ENCODE measurements at regions not wholly inside any gene's neighbourhood (a gene's known extent, or its start where the extent isn't known, plus 50 kb on each side); places are given as distances from the start of the nearest gene placed in this dataset.
A peak's percentile ranks its signal among the peaks of the same experiment; 100 is the strongest.

DNA sequence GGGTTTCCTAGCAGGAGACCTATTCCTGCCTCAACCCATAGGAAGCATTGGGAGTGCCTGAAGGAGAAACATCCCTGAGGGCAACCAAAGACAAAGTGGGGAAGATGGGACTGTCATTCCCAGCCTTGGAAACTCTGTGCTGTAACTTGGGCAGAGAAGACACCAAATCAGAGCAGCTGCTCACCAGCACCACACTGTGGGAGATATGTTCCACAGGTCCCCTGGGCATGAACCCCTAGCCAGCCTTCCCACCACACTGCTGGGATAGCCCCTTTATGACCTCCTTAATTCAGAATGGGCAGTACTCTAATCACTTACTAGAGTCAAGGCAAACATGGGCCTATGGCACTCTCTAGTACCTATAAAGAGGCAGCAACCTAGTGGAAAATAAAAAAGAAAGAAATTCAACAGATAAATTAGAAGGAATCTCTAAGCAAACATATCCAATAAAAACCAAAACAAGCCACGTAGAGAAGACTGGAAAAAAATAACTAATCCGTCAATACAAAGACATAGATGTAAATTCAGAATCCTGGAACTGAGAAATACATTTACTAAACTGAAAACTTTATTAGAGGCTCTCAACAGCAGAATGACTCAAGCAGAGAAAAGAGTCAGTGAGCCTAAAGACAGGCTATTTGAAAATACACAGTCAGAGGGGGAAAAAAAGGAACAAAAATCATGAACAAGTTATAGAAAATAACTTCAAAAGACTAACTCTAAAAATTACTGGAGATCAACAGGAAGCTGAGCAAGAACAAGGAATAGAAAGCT, 878.4 kb upstream of the FRG1 start:
- H2BK5ac ChIP-seq (ENCODE audit: low read length), result no peak overlapping the region
- no peak overlapping the region for H3K14ac ChIP-seq (ENCODE audit: low read length)
- no peak overlapping the region for H2AFZ ChIP-seq (ENCODE audit: low read length)
- no peak overlapping the region for H4K91ac ChIP-seq (ENCODE audit: low read depth, low read length, poor library complexity)
- H4K8ac ChIP-seq (ENCODE audit: low read depth, low read length), result no peak overlapping the region
- H3K4me2 ChIP-seq (ENCODE audit: insufficient read depth, low read length, poor library complexity, severe bottlenecking), result no peak overlapping the region
- no peak overlapping the region for H3K23ac ChIP-seq (ENCODE audit: low read depth, low read length, poor library complexity)
- H3K9ac ChIP-seq (ENCODE audit: low read depth, low read length, poor library complexity), result no peak overlapping the region
- no peak overlapping the region for H3K27ac ChIP-seq (replicated peaks; ENCODE audit: low read length)
- no peak overlapping the region for H3K4ac ChIP-seq (ENCODE audit: low read length)
- no peak for DNase-seq (ENCODE audit: low spot score)
- H2BK120ac ChIP-seq (ENCODE audit: low read depth, low read length), result no peak overlapping the region
- H3K27me3 ChIP-seq (ENCODE audit: control insufficient read depth in 3 of 3, insufficient read depth in 3 of 3, low read depth in 1 of 3, low read length in 3 of 3), result no peaks in the 10 kb centered on the region
- H3K36me3 ChIP-seq (replicated peaks in 1 of 2; ENCODE audit: control insufficient read depth in 2 of 2, insufficient read depth in 2 of 2, low read length in 2 of 2), result no peaks in the 10 kb centered on the region
- no peak overlapping the region for H3K4me3 ChIP-seq (ENCODE audit: low read length in 2 of 2)
- no peak overlapping the region for H2BK12ac ChIP-seq (ENCODE audit: low read length)
- no CpG with 5 or more reads among the region's 2 CpGs for WGBS, 2 donors (ENCODE audit: extremely low coverage in 2 of 2, insufficient read length in 2 of 2, insufficient replicate concordance in 1 of 2)
- peaks cover 0 to 2% of the 10 kb centered on the region in 2 donors for H3K4me1 ChIP-seq (ENCODE audit: control insufficient read depth in 2 of 2, insufficient read depth in 1 of 2, low read depth in 1 of 2, low read length in 2 of 2)
- no peak overlapping the region for H2AK5ac ChIP-seq (ENCODE audit: low read depth, low read length)
- H2BK15ac ChIP-seq (ENCODE audit: low read length), result no peak overlapping the region
- no peaks in the 10 kb centered on the region for H3K79me1 ChIP-seq (ENCODE audit: low read depth, low read length)
- H3K9me3 ChIP-seq (replicated peaks in 1 of 2; ENCODE audit: control insufficient read depth in 2 of 2, insufficient read depth in 1 of 2, low read depth in 1 of 2, low read length in 2 of 2), result peaks cover 0 to 2% of the 10 kb centered on the region in 2 donors
- no peak overlapping the region for H3K18ac ChIP-seq (ENCODE audit: low read length)

DNA sequence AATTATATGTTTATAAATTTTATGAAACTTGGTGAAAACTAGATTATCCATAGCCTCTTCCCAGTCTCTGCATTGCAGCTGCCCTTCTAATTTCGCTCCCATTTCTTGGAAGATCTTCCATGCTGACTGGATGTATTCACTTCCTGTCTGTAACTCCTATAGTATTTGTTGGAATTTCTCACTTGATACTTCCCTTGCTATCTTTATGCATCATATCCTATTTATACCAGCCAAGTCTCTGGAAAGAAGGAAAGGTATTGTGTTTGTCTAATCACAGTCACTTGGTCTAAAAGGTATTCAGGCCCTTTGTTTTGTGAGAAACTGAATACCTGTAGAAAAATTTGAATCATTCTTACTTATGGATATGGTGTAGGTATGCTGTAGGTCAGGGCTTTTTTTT, 870.9 kb upstream of the FRG1 start:
- H3K27me3 ChIP-seq (ENCODE audit: control insufficient read depth in 3 of 3, insufficient read depth in 3 of 3, low read depth in 1 of 3, low read length in 3 of 3), result no peaks in the 10 kb centered on the region
- no CpG with 5 or more reads among the region's 1 CpG for WGBS, 2 donors (ENCODE audit: extremely low coverage in 2 of 2, insufficient read length in 2 of 2, insufficient replicate concordance in 1 of 2)
- no peak for DNase-seq (ENCODE audit: low spot score)

GRCh38 chr4:189071241-189071640, 869.4 kb upstream of the FRG1 start:
- no peaks in the 10 kb centered on the region for H3K9me3 ChIP-seq (replicated peaks in 1 of 2; ENCODE audit: control insufficient read depth in 2 of 2, insufficient read depth in 1 of 2, low read depth in 1 of 2, low read length in 2 of 2)
- H2AK5ac ChIP-seq (ENCODE audit: low read depth, low read length), result no peak overlapping the region
- H3K36me3 ChIP-seq (replicated peaks in 1 of 2; ENCODE audit: control insufficient read depth in 2 of 2, insufficient read depth in 2 of 2, low read length in 2 of 2), result no peaks in the 10 kb centered on the region
- H3K4me3 ChIP-seq (ENCODE audit: low read length in 2 of 2), result no peak overlapping the region
- DNase-seq (ENCODE audit: low spot score), result no peak
- no peak overlapping the region for H3K18ac ChIP-seq (ENCODE audit: low read length)
- no peak overlapping the region for H2BK5ac ChIP-seq (ENCODE audit: low read length)
- H2AFZ ChIP-seq (ENCODE audit: low read length), result no peak overlapping the region
- H3K9ac ChIP-seq (ENCODE audit: low read depth, low read length, poor library complexity), result no peak overlapping the region
- no peak overlapping the region for H4K8ac ChIP-seq (ENCODE audit: low read depth, low read length)
- no peak overlapping the region for H3K14ac ChIP-seq (ENCODE audit: low read length)
- H2BK120ac ChIP-seq (ENCODE audit: low read depth, low read length), result no peak overlapping the region
- no peaks in the 10 kb centered on the region for H3K27me3 ChIP-seq (ENCODE audit: control insufficient read depth in 3 of 3, insufficient read depth in 3 of 3, low read depth in 1 of 3, low read length in 3 of 3)
- H2BK12ac ChIP-seq (ENCODE audit: low read length), result no peak overlapping the region
- WGBS, 2 donors (ENCODE audit: extremely low coverage in 2 of 2, insufficient read length in 2 of 2, insufficient replicate concordance in 1 of 2), result 100% methylated on average over 1 of the region's 6 CpGs; no CpG with 5 or more reads in 1 of the 2 donors
- H3K27ac ChIP-seq (replicated peaks; ENCODE audit: low read length), result no peak overlapping the region
- H3K23ac ChIP-seq (ENCODE audit: low read depth, low read length, poor library complexity), result no peak overlapping the region
- H3K79me1 ChIP-seq (ENCODE audit: low read depth, low read length), result no peaks in the 10 kb centered on the region
- H4K91ac ChIP-seq (ENCODE audit: low read depth, low read length, poor library complexity), result no peak overlapping the region
- no peak overlapping the region for H2BK15ac ChIP-seq (ENCODE audit: low read length)
- H3K4ac ChIP-seq (ENCODE audit: low read length), result no peak overlapping the region
- no peak overlapping the region for H3K4me2 ChIP-seq (ENCODE audit: insufficient read depth, low read length, poor library complexity, severe bottlenecking)
- peaks cover 0 to 2% of the 10 kb centered on the region in 2 donors for H3K4me1 ChIP-seq (ENCODE audit: control insufficient read depth in 2 of 2, insufficient read depth in 1 of 2, low read depth in 1 of 2, low read length in 2 of 2)

More for the DNA sequence above, 870.9 kb upstream of the FRG1 start:
- Histone ChIP-seq H3K9me3 (replicated peaks in 1 of 2; ENCODE audit: control insufficient read depth in 2 of 2, insufficient read depth in 1 of 2, low read depth in 1 of 2, low read length in 2 of 2) (no peaks in the 10 kb centered on the region), H3K4ac (ENCODE audit: low read length) (no peak overlapping the region), H2AFZ (ENCODE audit: low read length) (no peak overlapping the region), H2AK5ac (ENCODE audit: low read depth, low read length) (no peak overlapping the region), H4K8ac (ENCODE audit: low read depth, low read length) (no peak overlapping the region), H3K4me1 (ENCODE audit: control insufficient read depth in 2 of 2, insufficient read depth in 1 of 2, low read depth in 1 of 2, low read length in 2 of 2) (peaks cover 0 to 2% of the 10 kb centered on the region in 2 donors), H3K14ac (ENCODE audit: low read length) (no peak overlapping the region), H2BK12ac (ENCODE audit: low read length) (no peak overlapping the region), H3K9ac (ENCODE audit: low read depth, low read length, poor library complexity) (no peak overlapping the region), H3K4me2 (ENCODE audit: insufficient read depth, low read length, poor library complexity, severe bottlenecking) (no peak overlapping the region), H3K27ac (replicated peaks; ENCODE audit: low read length) (no peak overlapping the region), H4K91ac (ENCODE audit: low read depth, low read length, poor library complexity) (no peak overlapping the region), H3K4me3 (ENCODE audit: low read length in 2 of 2) (no peak overlapping the region), H3K79me1 (ENCODE audit: low read depth, low read length) (no peaks in the 10 kb centered on the region), H3K18ac (ENCODE audit: low read length) (no peak overlapping the region), H2BK5ac (ENCODE audit: low read length) (no peak overlapping the region), H3K23ac (ENCODE audit: low read depth, low read length, poor library complexity) (no peak overlapping the region), H3K36me3 (replicated peaks in 1 of 2; ENCODE audit: control insufficient read depth in 2 of 2, insufficient read depth in 2 of 2, low read length in 2 of 2) (no peaks in the 10 kb centered on the region), H2BK120ac (ENCODE audit: low read depth, low read length) (no peak overlapping the region), H2BK15ac (ENCODE audit: low read length) (no peak overlapping the region)

DNA sequence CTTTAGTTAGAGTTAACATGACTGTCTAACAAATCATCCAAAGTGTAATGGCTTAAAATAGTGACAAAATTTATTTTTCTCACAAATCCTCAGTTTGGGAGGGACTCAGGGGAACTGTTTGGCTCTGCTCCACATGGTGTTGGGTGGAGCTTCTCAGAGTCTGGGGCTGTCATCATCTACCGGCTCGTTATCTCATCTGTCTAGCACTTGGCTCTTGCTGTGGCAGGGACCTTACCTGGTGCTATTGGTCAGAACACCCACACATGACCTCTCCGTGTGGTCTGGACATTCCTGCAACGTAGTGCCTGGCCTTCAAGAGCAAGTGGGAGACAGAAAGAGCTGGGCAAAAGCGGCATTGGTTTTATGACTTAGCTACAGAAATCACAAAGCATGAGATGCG, 866.9 kb upstream of the FRG1 start:
- H3K27me3 ChIP-seq (ENCODE audit: control insufficient read depth in 3 of 3, insufficient read depth in 3 of 3, low read depth in 1 of 3, low read length in 3 of 3), result no peaks in the 10 kb centered on the region
- no peak overlapping the region for H2AK5ac ChIP-seq (ENCODE audit: low read depth, low read length)
- WGBS, 2 donors (ENCODE audit: extremely low coverage in 2 of 2, insufficient read length in 2 of 2, insufficient replicate concordance in 1 of 2), result no CpG with 5 or more reads among the region's 6 CpGs
- H3K14ac ChIP-seq (ENCODE audit: low read length), result no peak overlapping the region
- H2BK5ac ChIP-seq (ENCODE audit: low read length), result no peak overlapping the region
- H2BK15ac ChIP-seq (ENCODE audit: low read length), result peak overlapping the region; percentile 3
- no peak overlapping the region for H4K91ac ChIP-seq (ENCODE audit: low read depth, low read length, poor library complexity)
- H3K4me3 ChIP-seq (ENCODE audit: low read length in 2 of 2), result no peak overlapping the region
- H3K9me3 ChIP-seq (replicated peaks in 1 of 2; ENCODE audit: control insufficient read depth in 2 of 2, insufficient read depth in 1 of 2, low read depth in 1 of 2, low read length in 2 of 2), result no peaks in the 10 kb centered on the region
- no peak overlapping the region for H4K8ac ChIP-seq (ENCODE audit: low read depth, low read length)
- no peak for DNase-seq (ENCODE audit: low spot score)
- no peaks in the 10 kb centered on the region for H3K36me3 ChIP-seq (replicated peaks in 1 of 2; ENCODE audit: control insufficient read depth in 2 of 2, insufficient read depth in 2 of 2, low read length in 2 of 2)
- H2BK120ac ChIP-seq (ENCODE audit: low read depth, low read length), result no peak overlapping the region
- no peak overlapping the region for H3K4me2 ChIP-seq (ENCODE audit: insufficient read depth, low read length, poor library complexity, severe bottlenecking)
- H2AFZ ChIP-seq (ENCODE audit: low read length), result no peak overlapping the region
- H3K9ac ChIP-seq (ENCODE audit: low read depth, low read length, poor library complexity), result no peak overlapping the region
- no peak overlapping the region for H3K4ac ChIP-seq (ENCODE audit: low read length)
- peak overlapping the region; percentile 7 for H3K18ac ChIP-seq (ENCODE audit: low read length)
- H3K27ac ChIP-seq (replicated peaks; ENCODE audit: low read length), result no peak overlapping the region
- no peak overlapping the region for H2BK12ac ChIP-seq (ENCODE audit: low read length)
- H3K79me1 ChIP-seq (ENCODE audit: low read depth, low read length), result no peaks in the 10 kb centered on the region
- no peak overlapping the region for H3K23ac ChIP-seq (ENCODE audit: low read depth, low read length, poor library complexity)
- H3K4me1 ChIP-seq (ENCODE audit: control insufficient read depth in 2 of 2, insufficient read depth in 1 of 2, low read depth in 1 of 2, low read length in 2 of 2), result peaks cover 0 to 2% of the 10 kb centered on the region in 2 donors

All from neuronal stem cell (in vitro differentiated cells).